ENCODE measurements at regions not wholly inside any gene's neighbourhood (a gene's known extent, or its start where the extent isn't known, plus 50 kb on each side); places are given as distances from the start of the nearest gene placed in this dataset.

DNA sequence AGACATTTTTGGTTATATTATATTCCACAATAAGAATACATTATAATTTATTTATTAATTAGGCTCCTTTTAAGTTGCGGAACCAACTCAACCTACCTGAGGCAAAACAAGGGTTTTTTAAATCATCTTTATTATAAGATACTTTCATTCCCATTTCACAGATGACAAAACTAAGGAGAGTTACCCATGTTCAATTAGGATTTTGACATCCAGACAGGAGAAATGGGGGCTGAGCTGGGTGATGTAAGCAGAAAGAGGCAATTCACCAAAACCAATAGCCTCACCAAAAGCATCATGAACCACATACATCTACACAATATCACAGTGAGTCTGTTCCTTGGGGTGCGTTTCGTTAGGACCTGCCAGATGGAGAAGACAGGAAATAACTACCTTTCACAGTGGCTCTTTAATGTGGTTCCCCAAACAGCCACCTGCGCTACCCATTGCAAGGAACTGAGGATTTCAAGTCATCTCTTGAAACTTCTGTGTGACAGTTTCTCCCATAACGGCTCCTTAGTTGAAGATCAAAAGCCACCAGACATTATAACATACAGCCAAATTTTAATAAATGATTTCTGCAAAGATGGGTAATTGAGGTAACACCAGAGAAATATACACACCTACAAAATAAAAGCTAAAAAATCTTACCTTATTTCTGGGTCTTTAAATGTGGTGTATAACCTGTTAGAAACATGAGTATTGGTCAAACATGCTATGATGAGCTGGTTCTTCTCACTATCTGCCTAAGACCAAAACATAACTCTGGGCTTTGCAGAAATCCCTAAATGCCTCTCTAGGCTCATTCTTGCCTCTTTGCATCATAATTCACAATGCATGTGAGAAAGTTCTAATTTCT is 190.6 kb upstream of the LEF1 start:
- WGBS (ENCODE audit: insufficient coverage), result no CpG with 5 or more reads among the region's 5 CpGs
- Histone ChIP-seq H3K9ac (ENCODE audit: insufficient read depth, low read length, poor library complexity, severe bottlenecking) (no peak overlapping the region), H3K27ac (ENCODE audit: low read depth in 1 of 2, low read length in 2 of 2) (no peak overlapping the region), H3K4me3 (replicated peaks in 1 of 3; ENCODE audit: low read depth in 2 of 3, low read length in 3 of 3) (no peak overlapping the region), H3K36me3 (replicated peaks in 1 of 2; ENCODE audit: control insufficient read depth in 1 of 2, insufficient read depth in 2 of 2, low read length in 2 of 2) (no peaks in the 10 kb centered on the region), H3K27me3 (ENCODE audit: control insufficient read depth in 2 of 2, insufficient read depth in 2 of 2, low read length in 2 of 2) (peaks cover 0 to 4% of the 10 kb centered on the region in 2 donors), H4K20me1 (ENCODE audit: insufficient read depth, low read length) (no peaks in the 10 kb centered on the region), H3K4me1 (ENCODE audit: control insufficient read depth in 1 of 2, insufficient read depth in 2 of 2, low read length in 2 of 2) (no peaks in the 10 kb centered on the region), H3K4me2 (replicated peaks; ENCODE audit: extremely low read depth, low read length, poor library complexity, severe bottlenecking) (no peak overlapping the region), H3K79me2 (ENCODE audit: insufficient read depth, low read length) (no peaks in the 10 kb centered on the region), H2AFZ (ENCODE audit: insufficient read depth, low read depth, low read length, poor library complexity, severe bottlenecking) (no peak overlapping the region), H3K9me3 (replicated peaks in 1 of 2; ENCODE audit: control insufficient read depth in 1 of 2, insufficient read depth in 1 of 2, low read length in 2 of 2) (no peaks in the 10 kb centered on the region)
- H3K4me1 Mint-ChIP-seq, result no peaks in the 10 kb centered on the region
- intact Hi-C loops (cut with micrococcal nuclease), result no loop called here
- no peak for DNase-seq
- H3K9me3 Mint-ChIP-seq, result peaks cover 0 to 3% (median 0%) of the 10 kb centered on the region in 7 donors
- H3K4me3 Mint-ChIP-seq, result no peak overlapping the region
- H3K27ac Mint-ChIP-seq, result no peak overlapping the region
- H3K27me3 Mint-ChIP-seq (ENCODE audit: low read depth in 3 of 3), result peaks cover 2 to 9% (median 8%) of the 10 kb centered on the region in 3 donors
- H3K36me3 Mint-ChIP-seq, result no peaks in the 10 kb centered on the region
- TF ChIP-seq, protein P1, sequence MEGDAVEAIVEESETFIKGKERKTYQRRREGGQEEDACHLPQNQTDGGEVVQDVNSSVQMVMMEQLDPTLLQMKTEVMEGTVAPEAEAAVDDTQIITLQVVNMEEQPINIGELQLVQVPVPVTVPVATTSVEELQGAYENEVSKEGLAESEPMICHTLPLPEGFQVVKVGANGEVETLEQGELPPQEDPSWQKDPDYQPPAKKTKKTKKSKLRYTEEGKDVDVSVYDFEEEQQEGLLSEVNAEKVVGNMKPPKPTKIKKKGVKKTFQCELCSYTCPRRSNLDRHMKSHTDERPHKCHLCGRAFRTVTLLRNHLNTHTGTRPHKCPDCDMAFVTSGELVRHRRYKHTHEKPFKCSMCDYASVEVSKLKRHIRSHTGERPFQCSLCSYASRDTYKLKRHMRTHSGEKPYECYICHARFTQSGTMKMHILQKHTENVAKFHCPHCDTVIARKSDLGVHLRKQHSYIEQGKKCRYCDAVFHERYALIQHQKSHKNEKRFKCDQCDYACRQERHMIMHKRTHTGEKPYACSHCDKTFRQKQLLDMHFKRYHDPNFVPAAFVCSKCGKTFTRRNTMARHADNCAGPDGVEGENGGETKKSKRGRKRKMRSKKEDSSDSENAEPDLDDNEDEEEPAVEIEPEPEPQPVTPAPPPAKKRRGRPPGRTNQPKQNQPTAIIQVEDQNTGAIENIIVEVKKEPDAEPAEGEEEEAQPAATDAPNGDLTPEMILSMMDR (IDR thresholded peaks at IDR 0.05), result no peak

DNA sequence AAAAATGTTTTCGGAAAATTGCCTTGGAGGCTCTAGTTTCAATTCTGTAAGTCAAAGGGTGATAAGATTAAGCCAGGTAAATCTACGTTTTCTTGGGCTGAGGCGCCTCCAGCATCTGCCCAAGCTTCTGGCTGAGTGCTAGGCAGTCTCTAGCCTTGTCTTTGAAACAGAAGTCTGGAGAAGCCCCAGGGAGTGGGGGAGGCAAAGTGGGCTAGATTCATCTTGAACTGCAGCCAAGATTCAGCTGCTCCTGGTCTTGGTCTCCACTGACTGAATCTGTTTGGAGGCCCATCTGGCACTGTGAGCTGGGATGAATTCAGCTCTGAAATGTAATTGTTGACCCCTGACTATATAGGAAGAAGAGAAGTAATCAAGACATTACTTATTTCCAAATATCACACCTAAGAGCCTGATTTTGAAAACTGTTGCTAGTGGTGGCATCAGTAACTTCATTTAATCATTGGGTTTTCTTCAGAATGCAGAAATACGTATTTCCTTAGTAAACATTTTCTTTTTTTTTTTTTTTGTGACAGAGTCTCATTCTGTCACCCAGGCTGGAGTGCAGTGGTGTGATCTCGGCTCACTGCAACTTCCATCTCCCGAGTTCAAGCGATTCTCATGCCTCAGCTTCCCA is 187.3 kb upstream of the LEF1 start:
- H3K4me3 Mint-ChIP-seq, result no peak overlapping the region
- TF ChIP-seq, protein P1 (IDR thresholded peaks at IDR 0.05), result no peak

More for the DNA sequence above, 187.3 kb upstream of the LEF1 start:
- Histone ChIP-seq H3K79me2 (ENCODE audit: insufficient read depth, low read length) (no peaks in the 10 kb centered on the region), H3K9ac (ENCODE audit: insufficient read depth, low read length, poor library complexity, severe bottlenecking) (no peak overlapping the region), H3K4me2 (replicated peaks; ENCODE audit: extremely low read depth, low read length, poor library complexity, severe bottlenecking) (no peak overlapping the region), H3K9me3 (replicated peaks in 1 of 2; ENCODE audit: control insufficient read depth in 1 of 2, insufficient read depth in 1 of 2, low read length in 2 of 2) (no peaks in the 10 kb centered on the region), H3K4me3 (replicated peaks in 1 of 3; ENCODE audit: low read depth in 2 of 3, low read length in 3 of 3) (no peak overlapping the region), H3K36me3 (replicated peaks in 1 of 2; ENCODE audit: control insufficient read depth in 1 of 2, insufficient read depth in 2 of 2, low read length in 2 of 2) (no peaks in the 10 kb centered on the region), H3K4me1 (ENCODE audit: control insufficient read depth in 1 of 2, insufficient read depth in 2 of 2, low read length in 2 of 2) (no peaks in the 10 kb centered on the region), H2AFZ (ENCODE audit: insufficient read depth, low read depth, low read length, poor library complexity, severe bottlenecking) (no peak overlapping the region), H3K27me3 (ENCODE audit: control insufficient read depth in 2 of 2, insufficient read depth in 2 of 2, low read length in 2 of 2) (peaks cover 0 to 4% of the 10 kb centered on the region in 2 donors), H3K27ac (ENCODE audit: low read depth in 1 of 2, low read length in 2 of 2) (no peak overlapping the region), H4K20me1 (ENCODE audit: insufficient read depth, low read length) (no peaks in the 10 kb centered on the region)
- Mint-ChIP-seq H3K36me3 (no peaks in the 10 kb centered on the region), H3K4me1 (no peaks in the 10 kb centered on the region), H3K9me3 (peaks cover 0 to 3% (median 0%) of the 10 kb centered on the region in 7 donors), H3K27me3 (ENCODE audit: low read depth in 3 of 3) (peaks cover 2 to 8% (median 7%) of the 10 kb centered on the region in 3 donors), H3K27ac (no peak overlapping the region)
- no peak for DNase-seq
- WGBS (ENCODE audit: insufficient coverage), result 91% methylated on average over 6 of the region's 7 CpGs
- intact Hi-C loops (cut with micrococcal nuclease), result no loop called here
